GM21737 (cell line): ENCODE measurements at regions not wholly inside any gene's neighbourhood (a gene's known extent, or its start where the extent isn't known, plus 50 kb on each side); places are given as distances from the start of the nearest gene placed in this dataset.
"Not testable (repeated sequence)": the region's sequence is repeated elsewhere in the genome, so short reads cannot be mapped to it uniquely, and the experiment has no call there.

ENCODE experiments used
- ATAC-seq: cut with Tn5 transposase; IDR thresholded peaks from one replicate; pipeline ENCODE4 v1.9.1; 2021; ENCODE audit warnings: mild to moderate bottlenecking, moderate library complexity; ENCODE audit not compliant: unreplicated experiment

GRCh38 chr7:119664601-119665000 lies 608.4 kb upstream of the KCND2 start:
- ATAC-seq: no peak

GRCh38 chr7:119665796-119666195 lies 607.2 kb upstream of the KCND2 start:
- no peak for ATAC-seq

- ATAC-seq: no peak
Observed at GRCh38 chr7:119681336-119681735, 591.6 kb upstream of the KCND2 start.

- no peak for ATAC-seq
Observed at GRCh38 chr7:119684763-119685162, 588.2 kb upstream of the KCND2 start.

GRCh38 chr7:119685906-119686305 lies 587.1 kb upstream of the KCND2 start:
- ATAC-seq: no peak

GRCh38 chr7:119688831-119689230 lies 584.1 kb upstream of the KCND2 start:
- no peak for ATAC-seq

GRCh38 chr7:119692541-119692940 lies 580.4 kb upstream of the KCND2 start:
- ATAC-seq: no peak

GRCh38 chr7:119694506-119694905 lies 578.5 kb upstream of the KCND2 start:
- no peak for ATAC-seq

- ATAC-seq: no peak
Observed at GRCh38 chr7:119696336-119696735, 576.6 kb upstream of the KCND2 start.

- ATAC-seq: no peak
Observed at GRCh38 chr7:119703895-119704294, 569.1 kb upstream of the KCND2 start.

- ATAC-seq: no peak
Observed at GRCh38 chr7:119706608-119707007, 566.4 kb upstream of the KCND2 start.

- ATAC-seq: no peak
Observed at GRCh38 chr7:119708891-119709290, 564.1 kb upstream of the KCND2 start.

GRCh38 chr7:119711104-119711503 lies 561.9 kb upstream of the KCND2 start:
- no peak for ATAC-seq

GRCh38 chr7:119712886-119713462 lies 560.0 kb upstream of the KCND2 start:
- ATAC-seq: no peak

GRCh38 chr7:119713606-119714005 lies 559.4 kb upstream of the KCND2 start:
- no peak for ATAC-seq

GRCh38 chr7:119720541-119720940 lies 552.4 kb upstream of the KCND2 start:
- ATAC-seq: no peak

GRCh38 chr7:119724041-119724792 lies 548.8 kb upstream of the KCND2 start:
- ATAC-seq: no peak

- no peak for ATAC-seq
Observed at GRCh38 chr7:119733127-119733879, 539.7 kb upstream of the KCND2 start.

GRCh38 chr7:119737390-119737789 lies 535.6 kb upstream of the KCND2 start:
- no peak for ATAC-seq

- not testable (repeated sequence) for ATAC-seq
Observed at GRCh38 chr7:119745280-119745679, 527.7 kb upstream of the KCND2 start.

GRCh38 chr7:119748251-119748860 lies 524.6 kb upstream of the KCND2 start:
- ATAC-seq: no peak

GRCh38 chr7:119748991-119749390 lies 524.0 kb upstream of the KCND2 start:
- ATAC-seq: no peak
